HEK293 (cell line): ENCODE measurements at regions not wholly inside any gene's neighbourhood (a gene's known extent, or its start where the extent isn't known, plus 50 kb on each side); places are given as distances from the start of the nearest gene placed in this dataset.

ENCODE experiments used
- BCL6B ChIP-seq: fragments of 450-650 bp; formaldehyde crosslinking; IDR thresholded peaks from 2 replicates; pipeline ENCODE4 v1.5.1; 2017; ENCODE audit warnings: missing biosample characterization, missing genetic modification characterization
- CTCF ChIP-seq: fragments of 450-650 bp; formaldehyde crosslinking; IDR thresholded peaks from 2 replicates; pipeline ENCODE4 v1.5.1; 2016; ENCODE audit warnings: missing biosample characterization, missing genetic modification characterization
- OVOL3 ChIP-seq: fragments of 450-650 bp; formaldehyde crosslinking; IDR thresholded peaks from 2 replicates; pipeline ENCODE4 v1.5.1; 2016; ENCODE audit warnings: missing biosample characterization, missing genetic modification characterization
- ZNF426 ChIP-seq: fragments of 450-650 bp; formaldehyde crosslinking; IDR thresholded peaks from 2 replicates; pipeline ENCODE4 v1.5.1; 2017; ENCODE audit warnings: missing biosample characterization, missing genetic modification characterization, mild to moderate bottlenecking, inconsistent platforms, moderate library complexity
- ZNF707 ChIP-seq: fragments of 450-650 bp; formaldehyde crosslinking; IDR thresholded peaks from 2 replicates; pipeline ENCODE4 v1.5.1; 2016; ENCODE audit warnings: missing biosample characterization, missing genetic modification characterization

GRCh38 chr7:119943942-119944600 lies 328.9 kb upstream of the KCND2 start:
- TF ChIP-seq ZNF426: no peak
- no peak for TF ChIP-seq BCL6B (tag by site-specific recombination)
- TF ChIP-seq CTCF (tag by site-specific recombination): no peak
- no peak for TF ChIP-seq OVOL3
- no peak for TF ChIP-seq ZNF707 (tag by site-specific recombination)
